ENCODE measurements at regions not wholly inside any gene's neighbourhood (a gene's known extent, or its start where the extent isn't known, plus 50 kb on each side); places are given as distances from the start of the nearest gene placed in this dataset.

DNA sequence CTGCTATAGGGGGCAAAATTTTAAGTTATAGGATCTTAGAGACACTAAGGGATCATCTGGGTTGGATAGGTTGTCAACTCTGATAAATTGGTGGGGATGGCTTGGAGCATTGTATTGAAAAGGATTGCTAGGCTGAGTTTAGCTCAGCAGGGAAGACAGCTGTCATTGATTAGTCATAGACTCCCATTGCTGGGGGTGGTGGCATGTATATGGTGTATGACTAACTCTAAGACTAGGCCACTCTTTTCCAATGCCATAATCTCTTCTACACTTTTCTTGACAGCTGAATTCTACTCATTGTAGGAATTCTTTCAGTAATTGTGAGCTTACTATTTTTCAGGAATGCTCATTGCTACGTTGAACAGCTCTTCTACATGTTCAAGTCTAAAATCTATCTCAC is 81.3 kb upstream of the PELI1 start:
- H3K36me3 ChIP-seq (ENCODE audit: control insufficient read depth, insufficient read depth, low read length), result no peaks in the 10 kb centered on the region
- H3K9me3 ChIP-seq (ENCODE audit: control insufficient read depth, low read length), result no peaks in the 10 kb centered on the region
- no peak overlapping the region for H3K4me3 ChIP-seq (ENCODE audit: low read length)
- H3K4me1 ChIP-seq (ENCODE audit: control insufficient read depth, insufficient read depth, low read length), result peaks cover 17% of the 10 kb centered on the region
- no peak overlapping the region for H3K9ac ChIP-seq (ENCODE audit: low read length)
- no peaks in the 10 kb centered on the region for H3K27me3 ChIP-seq (ENCODE audit: control insufficient read depth, insufficient read depth, low read length)

DNA sequence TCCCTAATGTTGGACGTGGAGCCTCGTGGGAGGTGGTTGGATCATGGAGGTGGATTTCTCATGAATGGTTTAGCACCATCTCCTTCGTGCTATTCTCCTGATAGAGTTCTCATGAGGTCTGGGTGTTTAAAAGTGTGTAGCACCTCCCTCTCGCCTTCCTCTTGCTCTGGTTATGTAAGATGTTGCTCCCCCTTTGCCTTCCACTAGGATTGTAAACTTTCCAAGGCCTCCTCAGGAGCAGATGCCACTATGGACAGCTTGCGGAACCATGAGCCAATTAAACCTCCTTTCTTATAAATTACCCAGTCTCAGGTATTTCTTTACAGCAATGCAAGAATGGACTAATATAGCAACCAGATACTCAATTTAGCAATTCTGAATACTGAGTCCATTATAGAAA is 82.4 kb upstream of the PELI1 start:
- Histone ChIP-seq H3K27me3 (ENCODE audit: control insufficient read depth, insufficient read depth, low read length) (no peaks in the 10 kb centered on the region), H3K9me3 (ENCODE audit: control insufficient read depth, low read length) (no peaks in the 10 kb centered on the region), H3K4me3 (ENCODE audit: low read length) (no peak overlapping the region), H3K9ac (ENCODE audit: low read length) (no peak overlapping the region), H3K36me3 (ENCODE audit: control insufficient read depth, insufficient read depth, low read length) (no peaks in the 10 kb centered on the region), H3K4me1 (ENCODE audit: control insufficient read depth, insufficient read depth, low read length) (peaks cover 7% of the 10 kb centered on the region)

GRCh38 chr2:64227603-64228125 is 83.4 kb upstream of the PELI1 start:
- peaks cover 7% of the 10 kb centered on the region for H3K4me1 ChIP-seq (ENCODE audit: control insufficient read depth, insufficient read depth, low read length)
- H3K36me3 ChIP-seq (ENCODE audit: control insufficient read depth, insufficient read depth, low read length), result no peaks in the 10 kb centered on the region
- H3K9ac ChIP-seq (ENCODE audit: low read length), result peak overlapping the region; percentile 69
- no peaks in the 10 kb centered on the region for H3K9me3 ChIP-seq (ENCODE audit: control insufficient read depth, low read length)
- no peaks in the 10 kb centered on the region for H3K27me3 ChIP-seq (ENCODE audit: control insufficient read depth, insufficient read depth, low read length)
- H3K4me3 ChIP-seq (ENCODE audit: low read length), result peak overlapping the region; percentile 48

DNA sequence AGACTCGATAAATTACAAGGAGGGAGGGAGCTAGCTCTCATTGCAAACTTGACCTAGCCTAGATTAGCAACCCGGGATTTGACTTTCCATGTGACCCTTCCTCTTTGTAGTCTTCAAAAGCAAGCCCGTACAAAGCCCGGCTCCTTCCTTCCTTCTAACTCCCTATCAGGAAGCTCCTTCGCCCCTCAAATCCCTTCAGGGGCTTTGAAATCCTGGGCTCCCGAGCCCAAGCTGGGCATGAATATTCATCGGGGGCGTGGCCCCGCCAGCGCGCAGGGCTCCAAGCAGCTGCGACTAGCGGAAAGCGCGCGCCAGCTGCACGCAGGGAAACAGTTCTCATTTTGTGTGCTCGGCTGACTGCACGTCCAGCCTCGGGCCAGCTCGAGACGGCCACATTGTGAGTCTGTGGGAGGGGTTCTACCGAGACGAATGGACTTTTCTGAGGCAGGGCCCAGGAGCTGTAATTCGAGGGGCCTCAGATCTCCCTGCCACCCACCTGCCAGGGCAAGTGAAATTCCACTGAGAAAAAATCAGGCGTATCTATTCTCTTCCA is 84.0 kb upstream of the PELI1 start:
- peaks cover 7% of the 10 kb centered on the region for H3K4me1 ChIP-seq (ENCODE audit: control insufficient read depth, insufficient read depth, low read length)
- H3K9ac ChIP-seq (ENCODE audit: low read length), result peak overlapping the region; percentile 69
- H3K27me3 ChIP-seq (ENCODE audit: control insufficient read depth, insufficient read depth, low read length), result no peaks in the 10 kb centered on the region
- H3K36me3 ChIP-seq (ENCODE audit: control insufficient read depth, insufficient read depth, low read length), result no peaks in the 10 kb centered on the region
- H3K4me3 ChIP-seq (ENCODE audit: low read length), result peak overlapping the region; percentile 48
- no peaks in the 10 kb centered on the region for H3K9me3 ChIP-seq (ENCODE audit: control insufficient read depth, low read length)

GRCh38 chr2:64228918-64229317 is 84.7 kb upstream of the PELI1 start:
- H3K27me3 ChIP-seq (ENCODE audit: control insufficient read depth, insufficient read depth, low read length), result no peaks in the 10 kb centered on the region
- H3K9ac ChIP-seq (ENCODE audit: low read length), result peak overlapping the region; percentile 69
- H3K9me3 ChIP-seq (ENCODE audit: control insufficient read depth, low read length), result no peaks in the 10 kb centered on the region
- no peak overlapping the region for H3K4me3 ChIP-seq (ENCODE audit: low read length)
- no peaks in the 10 kb centered on the region for H3K36me3 ChIP-seq (ENCODE audit: control insufficient read depth, insufficient read depth, low read length)
- peaks cover 7% of the 10 kb centered on the region for H3K4me1 ChIP-seq (ENCODE audit: control insufficient read depth, insufficient read depth, low read length)

DNA sequence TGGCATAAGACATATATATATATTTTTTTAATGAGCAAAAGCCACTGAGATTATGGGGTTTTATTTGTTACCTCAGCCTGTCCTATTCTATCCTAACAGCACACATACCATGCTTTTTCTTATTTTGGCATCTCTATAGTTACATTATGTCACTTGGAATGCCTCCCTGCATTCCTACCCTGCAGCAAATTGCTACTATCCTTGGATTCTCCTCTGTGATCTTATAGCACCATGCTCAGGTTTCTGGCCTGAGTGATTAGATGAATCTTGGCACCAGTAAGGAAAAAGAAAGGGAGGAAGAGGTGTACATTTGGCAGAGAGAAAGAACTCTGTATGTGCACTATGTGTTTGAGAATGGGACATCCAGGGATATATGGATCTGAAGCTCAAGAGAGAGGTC is 86.3 kb upstream of the PELI1 start:
- H3K27me3 ChIP-seq (ENCODE audit: control insufficient read depth, insufficient read depth, low read length), result no peaks in the 10 kb centered on the region
- H3K4me1 ChIP-seq (ENCODE audit: control insufficient read depth, insufficient read depth, low read length), result peaks cover 7% of the 10 kb centered on the region
- no peak overlapping the region for H3K9ac ChIP-seq (ENCODE audit: low read length)
- no peak overlapping the region for H3K4me3 ChIP-seq (ENCODE audit: low read length)
- H3K36me3 ChIP-seq (ENCODE audit: control insufficient read depth, insufficient read depth, low read length), result no peaks in the 10 kb centered on the region
- H3K9me3 ChIP-seq (ENCODE audit: control insufficient read depth, low read length), result no peaks in the 10 kb centered on the region

DNA sequence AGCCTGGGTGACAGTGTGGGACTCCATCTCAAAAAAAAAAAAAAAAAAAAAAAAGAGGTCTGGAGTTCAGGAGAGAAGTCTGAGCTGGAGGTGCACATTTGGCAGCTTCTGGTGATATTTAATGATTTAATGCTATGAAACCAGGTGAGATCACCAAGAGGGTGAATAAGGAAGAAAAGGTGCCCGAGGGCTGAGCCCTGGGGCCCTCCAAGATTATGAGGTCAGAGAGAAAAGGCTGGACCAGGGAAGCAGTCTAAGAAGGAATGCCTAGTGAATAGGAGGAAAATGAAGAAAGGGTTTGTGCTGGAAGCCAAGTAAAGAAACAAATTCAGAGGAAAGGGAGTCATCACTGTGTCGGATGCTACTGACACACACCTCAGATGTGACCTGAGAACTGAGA is 88.0 kb upstream of the PELI1 start:
- Histone ChIP-seq H3K9ac (ENCODE audit: low read length) (no peak overlapping the region), H3K4me3 (ENCODE audit: low read length) (no peak overlapping the region), H3K4me1 (ENCODE audit: control insufficient read depth, insufficient read depth, low read length) (peaks cover 7% of the 10 kb centered on the region), H3K36me3 (ENCODE audit: control insufficient read depth, insufficient read depth, low read length) (no peaks in the 10 kb centered on the region), H3K9me3 (ENCODE audit: control insufficient read depth, low read length) (no peaks in the 10 kb centered on the region), H3K27me3 (ENCODE audit: control insufficient read depth, insufficient read depth, low read length) (no peaks in the 10 kb centered on the region)

DNA sequence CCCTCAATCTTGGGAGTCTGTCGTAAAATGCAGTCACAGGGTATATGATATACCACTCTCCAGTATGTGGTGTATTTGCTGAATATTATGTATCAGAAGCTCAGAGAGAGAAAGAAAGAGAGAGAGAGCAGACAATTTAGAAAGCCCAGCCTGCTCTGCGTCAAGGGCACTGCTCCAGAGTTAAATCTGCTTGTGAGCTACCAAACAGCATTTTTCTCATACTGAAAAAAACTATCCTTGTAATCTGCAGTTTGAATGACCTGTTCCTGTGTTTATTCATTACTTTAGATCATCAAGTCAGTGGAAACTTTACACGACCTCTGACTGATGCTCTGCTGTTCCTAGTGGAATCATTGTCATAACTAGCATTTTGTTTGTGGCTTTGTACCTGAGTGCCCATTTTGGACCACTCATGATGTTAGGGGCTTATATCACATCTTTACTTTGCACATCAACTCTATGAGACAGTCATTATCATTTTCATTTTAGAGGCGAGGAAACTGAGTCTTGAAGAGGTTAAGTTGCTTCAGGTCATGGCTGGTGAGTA is 89.2 kb upstream of the PELI1 start:
- Histone ChIP-seq H3K36me3 (ENCODE audit: control insufficient read depth, insufficient read depth, low read length) (no peaks in the 10 kb centered on the region), H3K9ac (ENCODE audit: low read length) (no peak overlapping the region), H3K4me3 (ENCODE audit: low read length) (no peak overlapping the region), H3K27me3 (ENCODE audit: control insufficient read depth, insufficient read depth, low read length) (no peaks in the 10 kb centered on the region), H3K9me3 (ENCODE audit: control insufficient read depth, low read length) (no peaks in the 10 kb centered on the region), H3K4me1 (ENCODE audit: control insufficient read depth, insufficient read depth, low read length) (peaks cover 7% of the 10 kb centered on the region)

DNA sequence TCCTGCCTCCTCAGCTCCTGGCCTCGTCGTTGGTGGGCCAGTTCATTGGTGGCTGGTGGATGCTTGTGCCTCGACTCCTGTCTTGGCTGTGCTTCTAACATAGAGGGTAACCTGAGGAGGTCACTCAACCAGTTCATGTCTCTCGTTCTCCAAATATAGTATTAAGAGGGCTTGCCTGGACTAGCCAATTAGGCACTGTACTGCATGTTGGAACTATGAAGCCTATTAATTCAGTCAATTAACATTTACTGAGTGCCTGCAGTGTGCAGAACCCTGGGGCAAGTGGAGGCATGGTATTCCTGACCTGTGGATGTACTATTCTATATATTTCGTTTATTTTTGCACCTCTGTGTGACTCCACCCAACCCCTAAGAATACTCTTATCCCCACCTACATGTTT is 89.9 kb upstream of the PELI1 start:
- H3K9me3 ChIP-seq (ENCODE audit: control insufficient read depth, low read length), result no peaks in the 10 kb centered on the region
- H3K36me3 ChIP-seq (ENCODE audit: control insufficient read depth, insufficient read depth, low read length), result no peaks in the 10 kb centered on the region
- no peak overlapping the region for H3K9ac ChIP-seq (ENCODE audit: low read length)
- H3K27me3 ChIP-seq (ENCODE audit: control insufficient read depth, insufficient read depth, low read length), result no peaks in the 10 kb centered on the region
- no peak overlapping the region for H3K4me3 ChIP-seq (ENCODE audit: low read length)
- H3K4me1 ChIP-seq (ENCODE audit: control insufficient read depth, insufficient read depth, low read length), result no peaks in the 10 kb centered on the region

DNA sequence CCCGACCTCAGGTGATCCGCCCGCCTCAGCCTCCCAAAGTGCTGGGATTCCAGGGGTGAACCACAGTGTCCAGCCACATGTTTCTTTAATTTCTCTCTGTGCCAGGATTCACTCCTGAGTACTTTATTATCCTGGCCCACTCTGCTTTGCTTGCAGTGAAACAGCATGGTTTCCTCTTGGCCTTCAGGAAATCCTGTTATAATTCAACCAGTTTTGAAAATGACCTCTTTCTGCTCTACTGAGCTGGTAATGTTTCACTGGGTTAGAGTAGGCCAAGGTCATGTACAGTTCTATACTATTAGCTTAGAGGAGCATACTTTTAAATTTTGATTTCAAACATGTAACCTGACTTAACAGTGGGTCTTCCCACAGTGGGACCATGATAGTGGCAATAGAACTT is 90.6 kb upstream of the PELI1 start:
- Histone ChIP-seq H3K4me3 (ENCODE audit: low read length) (no peak overlapping the region), H3K9ac (ENCODE audit: low read length) (no peak overlapping the region), H3K36me3 (ENCODE audit: control insufficient read depth, insufficient read depth, low read length) (no peaks in the 10 kb centered on the region), H3K9me3 (ENCODE audit: control insufficient read depth, low read length) (no peaks in the 10 kb centered on the region), H3K27me3 (ENCODE audit: control insufficient read depth, insufficient read depth, low read length) (no peaks in the 10 kb centered on the region), H3K4me1 (ENCODE audit: control insufficient read depth, insufficient read depth, low read length) (no peaks in the 10 kb centered on the region)

- Histone ChIP-seq H3K4me3 (ENCODE audit: low read length) (no peak overlapping the region), H3K9ac (ENCODE audit: low read length) (no peak overlapping the region), H3K9me3 (ENCODE audit: control insufficient read depth, low read length) (no peaks in the 10 kb centered on the region), H3K36me3 (ENCODE audit: control insufficient read depth, insufficient read depth, low read length) (no peaks in the 10 kb centered on the region), H3K4me1 (ENCODE audit: control insufficient read depth, insufficient read depth, low read length) (no peaks in the 10 kb centered on the region), H3K27me3 (ENCODE audit: control insufficient read depth, insufficient read depth, low read length) (no peaks in the 10 kb centered on the region)
Measured at GRCh38 chr2:64237266-64237665, 93.0 kb upstream of the PELI1 start.

- H3K9ac ChIP-seq (ENCODE audit: low read length), result no peak overlapping the region
- no peaks in the 10 kb centered on the region for H3K9me3 ChIP-seq (ENCODE audit: control insufficient read depth, low read length)
- no peak overlapping the region for H3K4me3 ChIP-seq (ENCODE audit: low read length)
- H3K27me3 ChIP-seq (ENCODE audit: control insufficient read depth, insufficient read depth, low read length), result no peaks in the 10 kb centered on the region
- H3K36me3 ChIP-seq (ENCODE audit: control insufficient read depth, insufficient read depth, low read length), result no peaks in the 10 kb centered on the region
- H3K4me1 ChIP-seq (ENCODE audit: control insufficient read depth, insufficient read depth, low read length), result peaks cover 8% of the 10 kb centered on the region
Measured at GRCh38 chr2:64238799-64239198, 94.6 kb upstream of the PELI1 start.

Measured in mucosa of stomach (tissue), 1 donor.